ENCODE measurements at regions not wholly inside any gene's neighbourhood (a gene's known extent, or its start where the extent isn't known, plus 50 kb on each side); places are given as distances from the start of the nearest gene placed in this dataset.

DNA sequence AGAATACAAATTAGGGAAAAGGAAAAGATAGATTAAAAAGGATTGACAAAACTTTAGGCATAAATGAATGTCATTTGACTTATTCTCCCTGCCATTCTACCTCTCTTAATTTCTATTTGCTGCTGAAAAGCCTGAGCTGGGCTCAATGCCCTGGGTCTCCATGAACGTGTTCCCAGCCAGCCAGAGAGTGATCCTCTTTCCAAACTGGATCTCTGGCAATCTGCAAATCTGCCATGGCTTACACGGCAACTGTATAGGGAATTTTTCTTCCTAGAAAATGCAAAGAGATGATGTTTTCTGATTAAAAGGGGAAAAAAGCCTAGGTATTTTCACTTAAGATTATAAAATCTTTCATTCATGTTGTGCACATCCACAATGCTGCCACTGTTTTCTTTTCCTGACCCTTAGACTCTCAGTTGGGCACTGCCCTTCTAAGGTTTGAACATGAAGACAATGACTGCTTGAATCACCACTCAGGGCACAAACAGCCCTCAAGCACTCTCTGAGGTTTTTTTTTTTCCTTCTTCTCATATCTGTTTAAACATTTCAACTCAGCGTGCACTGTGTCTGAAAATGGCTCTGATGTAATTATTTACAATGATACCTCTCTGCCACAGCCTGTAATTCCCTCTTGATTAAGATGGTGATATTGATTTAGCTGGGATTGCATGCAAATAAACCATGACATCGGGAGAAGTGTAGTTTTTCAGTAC is 60.3 kb downstream of the DACT1 start:
- DNase-seq, result no peak

DNA sequence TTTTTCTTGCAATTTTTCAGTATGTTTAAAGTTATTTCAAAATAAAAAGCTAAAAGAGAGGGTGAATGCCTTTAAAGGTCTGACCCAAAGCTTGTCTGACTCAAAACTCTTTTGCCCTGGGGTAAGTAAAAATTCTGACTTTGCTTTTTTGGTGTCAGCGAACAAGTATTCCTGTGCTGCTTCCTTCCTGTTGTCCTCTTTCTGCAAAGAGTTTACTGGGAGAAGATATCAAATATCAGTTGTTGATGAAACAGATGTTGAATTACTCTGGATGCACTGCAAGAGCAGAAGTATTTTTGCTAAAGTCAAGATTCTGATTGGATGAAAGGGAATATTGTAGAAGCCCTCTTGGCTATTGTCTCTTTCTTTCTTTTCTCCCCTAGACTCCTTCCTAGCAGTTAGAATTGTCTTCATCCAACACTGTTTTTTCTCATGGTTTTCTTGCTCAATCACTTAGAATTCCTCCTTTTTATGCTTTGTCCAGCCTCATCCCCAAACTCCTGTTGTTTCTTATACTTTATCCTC is 62.0 kb downstream of the DACT1 start:
- DNase-seq, result no peak

DNA sequence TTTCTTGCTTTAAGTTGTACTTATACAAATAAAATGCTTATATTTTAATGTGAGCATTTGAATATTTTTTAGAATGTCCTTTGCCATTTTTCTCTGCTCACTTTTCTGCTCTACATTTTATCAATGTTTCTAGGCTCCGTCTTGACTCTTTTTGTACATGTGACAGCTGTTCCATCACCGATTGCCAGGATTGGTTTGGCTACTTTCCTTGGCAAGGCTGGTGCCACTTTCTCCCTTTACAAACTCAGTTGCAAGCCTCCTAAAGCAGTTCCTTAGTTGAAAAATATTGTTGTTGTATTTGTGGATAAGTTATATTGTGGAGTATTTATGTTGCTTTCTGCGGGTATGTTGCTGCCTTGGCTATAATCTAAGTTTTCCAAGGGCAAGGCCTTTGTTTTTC is 63.4 kb downstream of the DACT1 start:
- no peak for DNase-seq

DNA sequence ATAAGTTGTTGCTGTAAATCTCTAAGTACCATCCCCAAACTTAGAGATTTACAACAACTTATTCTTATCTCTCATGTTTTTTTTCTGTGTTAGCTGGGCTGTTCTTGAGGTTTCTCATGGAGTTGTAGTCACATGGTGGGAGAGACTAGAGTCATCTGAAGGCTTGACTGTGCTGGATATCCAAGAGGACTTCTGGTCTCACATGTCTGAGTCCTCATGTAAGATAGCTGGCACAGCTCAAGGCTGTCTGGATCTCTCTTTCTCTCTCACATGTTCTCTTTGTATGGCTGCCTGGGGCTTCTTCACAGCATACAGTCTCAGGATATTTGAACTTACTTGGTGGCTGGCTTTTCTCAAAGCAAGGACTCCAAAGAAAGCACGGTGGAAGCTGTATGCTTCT is 63.8 kb downstream of the DACT1 start:
- no peak for DNase-seq

DNA sequence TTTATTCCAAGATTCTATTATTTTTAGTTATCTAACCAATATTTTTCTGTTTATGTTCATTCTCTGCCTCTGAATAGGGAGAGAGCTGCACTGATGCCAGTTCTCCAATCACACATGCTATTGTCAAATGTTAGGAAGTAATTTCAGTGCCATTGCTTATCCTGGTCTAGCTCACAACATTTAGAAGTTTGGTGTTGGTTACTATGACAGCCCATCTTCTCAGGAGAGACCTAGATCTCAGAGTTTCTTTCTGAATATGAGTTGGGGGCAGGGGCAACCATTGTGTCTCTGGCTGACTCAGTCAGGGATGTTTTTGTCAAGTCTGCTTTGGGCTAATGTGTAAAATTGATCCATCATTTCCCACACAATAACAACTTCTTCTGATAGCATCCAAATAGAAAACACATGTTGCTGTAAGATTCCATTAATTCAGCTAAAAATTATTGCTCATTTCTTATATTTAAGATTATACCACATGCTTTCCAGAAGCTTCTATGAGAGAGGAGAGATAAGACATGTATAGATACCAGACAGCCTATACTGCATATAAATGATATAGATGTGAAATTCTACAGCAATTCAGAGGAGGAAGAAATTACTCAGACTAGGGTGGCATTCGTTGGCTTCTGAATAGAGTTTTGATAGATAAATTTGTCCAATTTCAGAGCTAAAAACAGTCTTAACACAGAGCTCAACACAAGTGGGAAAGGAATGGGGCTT is 64.8 kb downstream of the DACT1 start:
- DNase-seq, result no peak

DNA sequence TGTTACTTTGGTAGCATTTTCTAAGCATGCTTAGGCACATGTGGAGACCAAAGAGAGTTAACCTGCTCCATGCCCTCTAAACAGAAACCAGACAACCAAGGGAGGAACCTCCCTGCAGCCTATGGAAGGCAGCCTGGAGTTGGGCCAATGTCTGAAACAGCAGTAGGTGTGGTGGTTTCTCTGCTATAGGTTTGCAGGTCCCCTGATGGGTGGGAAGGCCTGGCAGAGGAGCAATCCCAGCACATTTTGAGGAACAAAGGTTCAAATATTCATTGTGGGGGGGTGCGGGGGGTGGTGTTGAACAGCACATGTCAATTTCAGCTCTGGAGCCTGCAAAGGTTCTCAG is 65.4 kb downstream of the DACT1 start:
- no peak for DNase-seq

DNA sequence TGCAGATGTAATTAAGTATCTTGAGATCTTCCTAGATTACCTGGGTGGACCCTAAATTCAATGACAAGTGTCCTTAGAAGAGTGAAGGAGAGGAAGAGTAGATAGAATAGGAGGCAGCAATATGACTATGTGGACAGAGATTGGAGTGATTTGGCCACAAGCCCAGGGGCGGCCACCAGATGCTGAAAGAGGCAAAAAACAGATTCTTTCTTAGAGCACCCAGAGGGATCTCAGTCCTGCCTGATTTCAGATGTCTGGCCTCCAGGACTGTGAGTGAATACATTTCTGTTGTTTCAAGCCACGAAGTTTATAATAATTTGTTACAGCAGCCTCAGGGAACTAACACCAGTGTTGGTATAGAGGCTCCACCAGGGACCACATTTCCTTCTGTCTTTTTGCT is 67.3 kb downstream of the DACT1 start:
- DNase-seq, result no peak

DNA sequence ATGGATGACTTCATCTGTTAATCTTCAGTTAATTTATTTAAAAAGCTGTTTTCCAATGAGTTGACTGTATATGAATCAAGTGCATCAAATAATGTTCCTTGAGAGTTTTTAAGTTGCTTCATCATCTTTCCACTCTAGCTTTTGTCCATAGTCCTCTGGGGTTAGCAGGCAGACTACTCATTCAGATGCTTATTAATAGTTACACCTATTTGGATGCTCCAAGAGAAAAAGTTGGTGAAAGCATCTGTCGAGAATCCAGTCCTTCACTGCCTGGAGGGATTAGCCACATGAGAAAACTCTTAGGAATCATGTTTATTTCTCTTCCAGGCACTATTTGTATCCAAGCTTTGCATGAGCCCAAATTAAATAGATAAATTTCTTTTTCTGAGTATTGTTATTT is 70.2 kb downstream of the DACT1 start:
- no peak for DNase-seq

DNA sequence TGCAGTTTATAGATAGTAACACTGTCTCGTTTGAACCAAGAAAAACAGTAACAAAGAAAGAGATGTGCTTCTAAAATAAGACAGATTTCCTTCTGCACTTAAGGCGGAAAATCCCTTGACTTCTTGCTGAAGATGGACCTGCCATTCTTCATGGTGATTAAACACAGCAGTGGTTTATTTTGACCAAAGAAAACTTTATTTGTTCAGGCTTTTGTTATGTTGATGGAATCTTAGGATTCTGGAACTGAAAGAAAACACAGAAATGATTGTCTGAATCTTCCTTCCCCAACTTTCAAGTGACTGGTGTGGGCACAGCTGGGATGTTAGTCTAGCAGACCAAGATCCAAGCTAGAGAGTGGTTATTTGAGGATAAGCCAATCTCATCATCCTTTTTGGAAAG is 72.2 kb downstream of the DACT1 start:
- DNase-seq, result no peak

DNA sequence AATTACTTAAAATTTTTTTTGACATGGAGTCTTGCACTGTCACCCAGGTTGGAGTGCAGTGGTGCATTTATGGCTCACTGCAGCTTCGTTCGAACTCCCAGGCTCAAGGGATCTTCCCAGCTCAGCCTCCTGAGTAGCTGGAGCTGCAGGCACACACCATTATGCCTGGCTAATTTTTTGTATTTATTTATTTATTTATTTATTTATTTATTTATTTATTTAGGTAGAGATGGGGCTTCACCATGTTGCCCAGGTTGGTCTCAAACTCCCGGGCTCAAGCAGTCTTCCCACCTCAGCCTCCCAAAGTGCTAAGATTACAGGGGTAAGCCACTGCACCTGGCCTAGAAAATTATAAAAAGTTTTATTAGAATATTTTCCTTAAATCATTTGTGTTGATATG is 73.6 kb downstream of the DACT1 start:
- DNase-seq, result no peak

DNA sequence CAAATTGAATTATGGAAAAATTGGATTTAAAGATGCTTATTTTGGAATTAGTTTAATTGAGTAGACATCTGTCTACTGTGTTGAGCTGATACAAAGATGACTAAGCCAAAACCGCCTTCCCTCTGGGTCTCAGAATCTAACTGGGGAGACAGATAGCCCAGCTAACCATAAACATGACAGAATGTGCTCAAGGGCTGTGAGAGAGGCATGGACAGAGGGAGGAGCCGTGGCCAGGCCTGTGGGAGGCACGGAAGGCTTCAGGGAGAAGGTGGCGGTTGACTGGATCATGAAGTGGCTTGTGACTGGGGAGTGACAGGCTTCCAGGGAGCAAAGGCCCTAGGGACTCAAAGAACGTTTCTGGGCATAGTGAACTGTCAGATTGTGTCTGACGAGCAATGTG is 74.6 kb downstream of the DACT1 start:
- DNase-seq, result no peak

DNA sequence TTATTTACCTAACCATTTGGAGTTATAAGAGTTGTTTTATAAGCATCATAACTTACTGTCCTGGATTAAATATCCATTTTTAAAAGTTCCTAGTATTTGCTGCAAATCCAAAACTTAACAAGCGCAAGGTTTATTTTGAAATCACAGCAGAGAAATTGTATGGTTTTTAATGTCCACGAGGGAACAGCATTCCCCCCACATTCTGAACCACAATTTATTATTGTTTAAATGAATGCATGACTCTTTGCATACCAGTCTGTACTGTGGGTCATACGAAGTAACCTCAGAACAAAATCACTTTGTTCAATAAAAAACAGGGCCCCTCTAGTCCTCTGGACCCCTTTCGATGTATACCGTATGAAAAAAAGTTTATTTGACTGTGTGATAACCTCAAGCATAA is 75.9 kb downstream of the DACT1 start:
- no peak for DNase-seq

DNA sequence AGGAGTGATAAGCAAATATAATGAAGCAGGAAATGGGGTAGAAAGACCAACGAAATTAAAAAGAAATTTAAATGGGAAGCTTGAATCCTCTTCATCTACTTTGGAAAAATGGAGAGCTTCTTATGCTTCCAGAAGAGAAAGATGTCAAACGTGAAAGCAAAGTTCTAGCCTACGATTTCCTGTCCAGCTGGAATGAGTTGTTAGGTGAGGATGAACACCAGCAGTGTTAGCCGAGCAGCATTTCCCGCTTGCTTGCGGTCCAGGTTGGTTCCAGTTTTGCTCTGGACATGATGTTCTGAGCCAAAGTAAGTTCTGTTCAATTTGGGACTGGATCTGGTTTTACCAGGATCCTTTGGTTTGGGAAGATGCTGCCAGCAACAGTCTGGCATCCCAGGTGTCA is 78.9 kb downstream of the DACT1 start:
- DNase-seq, result no peak

DNA sequence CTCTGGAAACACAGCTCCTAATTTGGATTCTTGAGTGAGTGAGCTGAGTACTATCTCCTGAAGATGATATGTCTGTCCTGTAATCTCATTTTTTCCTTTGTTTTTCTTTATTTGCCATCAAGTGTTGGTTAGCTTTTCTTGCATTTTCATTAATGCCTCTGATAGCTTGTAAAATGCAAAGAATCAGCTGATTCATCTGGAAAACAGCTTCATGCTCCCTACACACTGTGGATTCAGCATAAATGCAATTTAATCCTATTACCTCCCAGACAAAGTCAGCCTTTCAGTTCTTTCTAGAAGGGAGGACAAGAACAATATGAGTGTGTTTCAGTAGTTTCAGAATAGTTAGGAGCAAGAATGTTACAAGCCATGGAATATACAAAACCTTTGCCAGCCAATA is 79.4 kb downstream of the DACT1 start:
- no peak for DNase-seq

DNA sequence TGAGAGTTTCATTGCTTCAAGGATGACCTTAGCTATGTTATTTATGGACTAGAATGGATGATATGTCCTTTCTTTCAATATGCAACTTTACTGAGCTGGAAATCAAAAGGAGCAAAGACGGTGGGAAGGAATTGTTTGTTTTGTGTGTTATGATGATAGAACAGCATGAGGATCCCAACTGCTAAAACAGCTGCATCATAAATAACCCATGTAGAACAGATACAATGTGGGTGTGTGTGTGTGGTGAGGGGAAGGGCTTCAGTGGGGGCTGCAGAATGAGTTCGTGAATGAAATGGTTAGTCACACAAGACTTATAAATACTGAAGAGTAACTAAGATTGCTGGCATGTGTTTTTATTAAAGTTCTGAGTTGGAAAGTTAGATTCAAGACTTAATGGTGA is 80.1 kb downstream of the DACT1 start:
- no peak for DNase-seq

DNA sequence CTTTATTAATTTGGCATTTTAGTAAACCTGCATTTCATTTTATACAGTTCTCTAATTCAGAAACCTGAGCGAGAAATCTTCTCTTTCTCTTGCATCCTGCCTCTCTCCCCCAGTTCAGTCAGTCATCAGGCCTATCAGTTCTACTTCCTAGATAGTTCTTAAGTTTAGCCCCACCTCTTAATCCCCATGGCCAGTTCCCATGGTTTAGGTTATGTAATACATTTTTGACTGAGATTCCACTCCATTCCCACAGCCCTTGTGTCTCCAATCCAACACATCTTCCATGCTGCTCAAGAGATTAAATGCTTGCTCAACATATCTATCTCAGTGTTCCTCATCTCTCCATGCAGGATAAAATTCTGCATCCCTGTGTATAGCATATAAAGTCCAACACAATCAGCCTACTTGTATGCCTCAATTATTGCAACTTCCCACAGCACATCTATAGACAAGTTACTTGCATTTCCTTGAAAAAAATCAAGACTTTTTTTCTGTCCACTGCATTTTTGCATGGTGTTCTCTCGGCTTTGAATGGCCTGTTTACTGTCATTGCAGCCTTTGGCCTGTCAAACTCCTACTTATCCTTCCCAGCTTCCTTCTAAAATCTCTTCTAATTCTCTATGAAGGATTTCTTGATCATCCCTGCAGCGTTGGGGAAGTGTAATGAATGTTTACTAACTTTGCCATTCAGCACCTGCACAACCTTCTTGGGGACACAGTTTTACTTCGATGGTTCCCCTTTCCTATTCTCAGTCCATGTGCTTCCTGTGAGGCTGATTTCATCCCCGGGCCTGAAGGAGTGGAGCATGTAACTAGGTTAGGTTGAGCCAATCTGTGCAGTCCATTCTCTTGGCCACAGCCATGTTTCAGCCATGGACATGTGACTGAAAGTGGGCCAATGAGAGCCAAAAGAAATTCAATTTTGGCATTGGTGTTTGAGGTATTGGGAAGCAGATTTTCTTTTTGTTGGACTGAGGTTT is 80.8 kb downstream of the DACT1 start:
- no peak for DNase-seq

DNA sequence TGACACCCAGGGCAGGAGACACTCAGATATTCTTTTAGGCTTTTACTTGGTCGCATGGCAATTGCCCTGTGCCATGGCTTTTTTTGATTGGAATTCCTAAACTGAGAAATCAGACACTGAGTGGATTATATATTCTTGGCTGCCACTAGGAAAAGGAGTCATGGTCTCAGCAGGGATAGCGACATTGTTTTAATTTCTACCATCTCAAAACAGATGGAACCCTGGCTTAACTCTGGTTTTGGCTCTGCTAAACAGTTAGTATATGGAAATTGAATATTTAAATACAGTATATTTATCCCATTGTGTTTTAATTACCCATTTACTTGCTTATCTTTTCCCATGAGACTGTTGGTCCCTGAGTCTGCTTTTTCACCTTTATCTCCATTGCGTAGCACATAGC is 84.0 kb downstream of the DACT1 start:
- DNase-seq, result no peak

DNA sequence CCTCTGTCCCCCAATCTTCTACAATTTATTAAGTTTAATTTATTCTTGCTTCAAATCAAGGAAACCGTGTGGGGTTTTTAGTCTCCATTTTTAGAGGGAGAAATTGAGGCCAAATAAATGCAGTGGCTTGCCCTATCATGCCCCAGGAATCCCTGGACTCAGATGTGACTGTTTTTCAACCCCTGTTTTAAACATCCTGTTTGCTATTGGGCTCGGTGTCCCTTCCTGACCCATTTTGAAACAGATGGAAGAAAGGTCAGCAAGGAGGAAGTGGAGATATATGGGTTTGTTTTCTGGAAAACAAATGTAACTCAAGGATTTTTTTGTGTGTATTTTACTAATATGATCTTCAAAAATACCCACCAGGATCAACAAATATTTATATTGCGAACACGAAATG is 84.7 kb downstream of the DACT1 start:
- no peak for DNase-seq

DNA sequence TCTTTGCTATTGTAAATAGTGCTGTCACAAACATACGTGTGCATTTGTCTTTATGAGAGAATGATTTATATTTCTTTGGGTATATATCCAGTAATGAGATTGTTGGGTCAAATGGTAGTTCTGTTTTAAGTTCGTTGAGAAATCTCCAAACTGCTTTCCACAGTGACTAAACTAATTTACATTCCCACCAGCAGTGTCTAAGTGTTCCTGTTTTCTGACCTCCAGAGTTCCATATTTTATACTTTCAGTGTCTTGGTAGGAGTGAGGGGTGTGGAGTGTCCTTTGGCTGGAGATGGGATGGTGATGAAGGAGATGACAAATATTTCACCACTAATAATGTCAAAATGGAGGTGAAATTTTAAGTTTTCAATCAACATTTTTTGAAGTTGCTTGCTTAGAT is 86.4 kb downstream of the DACT1 start:
- DNase-seq, result peak; percentile 42

DNA sequence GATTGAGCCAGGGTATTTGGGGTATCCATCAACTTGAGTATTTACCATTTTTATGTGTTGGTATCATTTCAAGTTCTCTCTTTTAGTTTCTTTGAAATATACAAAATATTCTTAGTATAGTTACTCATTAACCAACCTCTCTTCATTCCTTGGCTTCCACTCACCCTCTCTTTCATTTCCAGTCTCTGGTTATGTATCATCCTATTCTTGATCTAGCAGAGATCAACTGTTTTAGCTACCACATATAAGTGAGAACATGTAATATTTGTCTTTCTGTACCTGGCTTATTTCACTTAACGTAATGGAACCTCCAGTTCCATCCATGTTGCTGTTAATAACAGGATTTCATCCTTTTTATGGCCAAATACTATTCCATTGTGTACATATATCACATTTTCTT is 86.9 kb downstream of the DACT1 start:
- no peak for DNase-seq

DNA sequence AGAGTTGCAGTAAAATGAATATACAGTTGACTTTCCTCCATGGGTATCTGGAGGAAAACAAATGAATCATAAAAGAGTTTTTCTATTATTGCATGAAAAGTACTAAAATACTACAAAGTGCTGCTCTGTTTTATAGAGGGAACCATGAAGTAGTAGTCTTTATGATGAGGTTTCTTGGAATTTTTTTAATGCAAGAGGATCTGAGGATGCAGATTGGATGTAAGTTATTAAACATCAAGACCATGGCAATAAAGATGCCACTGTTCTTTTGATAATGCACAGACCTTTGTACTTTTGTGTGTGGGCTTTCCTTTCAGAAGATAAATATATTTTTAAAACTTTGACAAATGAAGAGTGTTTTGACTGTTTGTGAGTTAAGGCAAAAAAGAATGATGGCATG is 87.5 kb downstream of the DACT1 start:
- DNase-seq, result no peak

DNA sequence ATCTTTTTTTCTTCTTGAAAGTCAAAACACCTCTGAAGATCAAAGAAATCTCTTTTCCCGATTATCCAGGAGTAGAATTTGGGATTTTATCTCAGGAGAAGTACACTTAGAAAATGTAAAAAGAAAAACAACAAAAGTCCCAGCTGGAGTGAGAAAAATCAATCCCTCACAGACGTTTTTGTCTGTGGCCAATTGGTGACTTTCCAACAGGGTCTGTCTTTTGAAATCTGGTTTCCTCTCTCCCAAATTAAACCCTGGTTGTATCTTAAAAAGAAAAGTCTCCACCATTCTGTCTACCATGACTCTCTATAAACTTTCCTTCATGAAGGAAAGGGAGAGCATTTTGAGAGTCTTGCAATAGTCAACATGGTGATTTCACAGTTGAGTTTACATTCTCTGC is 88.1 kb downstream of the DACT1 start:
- DNase-seq, result no peak

DNA sequence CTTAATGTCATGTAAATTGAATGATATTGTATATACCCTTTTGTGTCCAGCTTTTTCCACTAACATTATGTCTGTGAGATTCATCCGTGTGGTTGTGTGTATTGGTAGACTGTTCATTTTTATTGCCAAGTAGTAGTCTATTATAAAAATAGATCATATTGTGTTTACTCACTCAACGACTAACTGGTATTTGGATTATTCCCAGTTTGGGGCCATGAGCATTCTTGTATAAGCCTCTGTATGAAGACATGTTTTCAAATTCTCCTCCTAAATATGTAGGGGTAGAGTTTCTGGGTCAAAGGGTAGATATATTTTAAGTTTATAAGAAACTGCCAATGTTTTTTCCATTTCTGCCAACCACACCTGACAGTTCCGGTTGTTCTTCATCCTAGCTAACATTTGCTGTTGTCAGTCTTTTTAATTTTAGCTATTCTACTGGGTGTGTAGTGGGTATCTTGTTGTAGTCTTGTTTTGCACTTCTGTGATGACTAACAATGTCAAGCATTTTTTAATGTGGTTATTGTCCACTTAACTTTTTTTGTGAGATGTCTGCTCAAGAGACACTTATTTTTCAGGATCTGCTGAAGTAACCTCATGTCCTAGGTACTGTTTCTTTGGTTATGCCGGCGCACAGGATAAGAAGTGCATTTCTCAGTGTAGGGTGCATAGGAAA is 93.2 kb downstream of the DACT1 start:
- DNase-seq, result no peak

Data from suppressor macrophage treated with lipopolysaccharide for 4 hours (primary cell).